ENCODE measurements at regions not wholly inside any gene's neighbourhood (a gene's known extent, or its start where the extent isn't known, plus 50 kb on each side); places are given as distances from the start of the nearest gene placed in this dataset.

DNA sequence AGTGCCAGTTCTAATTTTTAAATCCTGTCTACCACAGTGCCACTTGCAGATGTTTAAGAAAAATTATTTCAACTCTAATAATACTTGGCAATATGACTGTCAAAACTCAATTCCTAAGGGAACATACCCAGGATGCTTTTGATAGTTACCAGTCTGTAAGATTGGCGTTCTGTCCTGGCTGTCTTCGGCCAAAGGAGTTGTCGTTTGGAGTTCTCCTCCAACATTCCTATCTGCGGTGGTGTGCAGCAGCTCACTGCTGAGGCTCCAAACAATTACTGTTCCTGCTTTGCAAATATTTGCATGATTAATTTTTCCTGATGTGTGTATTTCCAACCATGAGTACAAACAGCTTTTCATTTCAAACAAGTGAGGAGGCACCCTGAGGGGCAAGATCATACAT, 330.8 kb upstream of the DPH6 start:
- ATAC-seq (no peak), DNase-seq (ENCODE audit: low spot score) (no peak)
- intact Hi-C loops (cut with DNase I), result no loop called here

DNA sequence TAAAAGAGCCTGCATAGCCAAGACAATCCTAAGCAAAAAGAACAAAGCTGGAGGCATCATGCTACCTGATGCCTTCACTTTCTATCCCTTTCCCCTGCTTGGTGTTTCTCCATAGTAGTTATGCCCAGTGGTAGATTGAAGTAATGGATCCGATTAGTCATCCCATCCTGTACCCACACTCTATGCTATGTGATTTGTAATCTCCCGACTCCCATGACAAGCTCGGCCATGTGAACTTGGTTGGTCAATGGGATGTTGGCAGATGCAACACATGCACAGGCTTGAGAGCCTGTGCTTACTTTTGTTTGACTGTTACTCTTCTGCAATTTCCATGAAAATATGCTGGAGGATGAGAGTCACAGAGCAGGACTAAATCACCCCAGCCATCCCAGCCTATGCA, 334.9 kb upstream of the DPH6 start:
- DNase-seq (ENCODE audit: low spot score), result no peak
- intact Hi-C loops (cut with DNase I), result no loop called here
- ATAC-seq, result no peak

DNA sequence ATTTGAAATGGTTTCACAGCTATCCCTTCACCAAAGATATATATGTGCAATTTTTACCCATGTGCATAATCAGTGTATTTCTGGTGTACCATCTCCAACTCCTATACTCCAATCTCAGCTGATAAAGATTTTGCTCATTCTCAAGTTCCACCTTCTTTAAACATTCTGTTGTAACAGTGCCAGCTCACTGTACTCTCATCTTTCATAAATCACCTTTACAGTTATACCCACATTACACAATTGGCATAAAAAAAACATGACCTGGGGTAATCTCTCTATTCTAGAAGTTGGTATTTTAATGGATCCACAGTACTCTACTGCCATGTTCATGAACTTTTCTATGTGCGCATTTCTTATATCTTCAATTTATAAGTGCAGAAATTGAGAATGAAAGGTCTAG, 339.9 kb upstream of the DPH6 start:
- ATAC-seq (no peak), DNase-seq (ENCODE audit: low spot score) (no peak)
- intact Hi-C loops (cut with DNase I), result no loop called here

DNA sequence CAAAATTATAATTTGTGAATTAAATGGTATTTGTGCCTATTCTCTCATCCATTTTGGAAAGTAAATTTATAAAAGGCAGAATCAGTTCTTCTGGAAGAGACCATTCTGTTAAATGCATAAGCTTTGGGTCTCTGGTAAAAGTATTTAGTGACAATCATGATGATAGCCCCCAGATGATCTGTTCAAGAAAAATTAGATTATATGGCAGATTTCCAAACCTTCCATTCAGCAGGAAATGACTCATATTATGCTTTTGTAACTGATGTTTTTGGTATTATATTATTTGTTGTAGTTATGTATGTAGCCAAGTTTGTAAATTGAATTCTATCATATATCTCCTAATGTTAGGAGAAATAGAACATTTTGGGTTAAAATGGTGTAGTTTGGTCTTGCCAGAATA, 340.8 kb upstream of the DPH6 start:
- no peak for DNase-seq (ENCODE audit: low spot score)
- ATAC-seq, result no peak
- intact Hi-C loops (cut with DNase I), result no loop called here

DNA sequence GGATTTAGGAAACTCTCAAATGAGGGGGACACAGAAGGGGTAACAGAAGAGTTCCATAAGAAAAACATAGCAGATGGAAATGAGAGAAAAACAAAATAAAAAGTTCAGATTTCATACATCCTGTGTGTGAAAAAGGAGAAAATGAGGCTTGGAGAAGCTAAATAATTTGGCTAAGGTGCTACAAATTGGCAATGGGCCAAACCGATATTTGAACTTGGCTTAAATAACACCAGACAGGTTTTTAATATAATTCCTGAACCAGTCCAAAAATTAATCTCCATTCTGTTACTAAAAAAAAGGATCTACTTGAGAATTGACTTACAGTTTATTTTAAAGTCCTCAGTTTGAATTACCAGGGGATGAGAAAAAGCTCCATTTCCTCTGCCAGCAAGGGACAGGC, 342.9 kb upstream of the DPH6 start:
- intact Hi-C loops (cut with DNase I), result no loop called here
- DNase-seq (ENCODE audit: low spot score) (no peak), ATAC-seq (no peak)

DNA sequence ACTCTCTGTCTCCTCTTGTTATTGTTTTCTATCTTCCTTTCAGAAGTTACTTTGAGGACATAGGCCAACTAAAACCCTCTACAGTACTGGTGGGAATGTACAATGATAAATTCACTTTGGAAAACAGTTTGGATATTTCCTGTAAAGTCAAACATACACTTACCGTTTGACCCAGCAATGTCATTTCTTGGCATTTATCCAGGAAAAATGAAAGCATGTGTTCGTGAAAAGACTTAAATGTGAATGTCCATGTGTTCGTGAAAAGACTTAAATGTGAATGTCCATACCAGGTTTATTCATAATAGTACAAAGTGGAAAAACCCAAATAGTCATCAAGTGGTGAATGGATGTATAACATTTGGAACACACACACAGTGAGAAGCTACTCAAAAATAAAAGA, 361.5 kb upstream of the DPH6 start:
- intact Hi-C loops (cut with DNase I), result no loop called here
- DNase-seq (ENCODE audit: low spot score), result no peak
- ATAC-seq, result no peak

DNA sequence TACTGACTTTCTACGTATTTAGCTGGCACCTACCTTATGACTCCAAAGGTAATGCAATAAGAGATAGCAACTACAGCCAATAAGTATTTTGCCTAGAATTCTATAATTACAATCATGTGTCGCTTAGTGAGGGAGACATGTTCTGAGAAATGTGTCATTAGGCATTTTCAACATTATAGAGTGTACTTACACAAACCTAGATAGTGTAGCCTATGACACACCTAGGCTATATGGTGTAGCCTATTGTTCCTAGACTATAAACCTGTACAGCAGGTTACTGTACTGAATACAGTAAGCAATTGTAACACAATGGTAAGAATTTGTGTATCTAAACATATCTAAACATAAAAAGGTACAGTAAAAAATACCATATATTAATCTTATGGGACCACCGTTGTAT, 363.4 kb upstream of the DPH6 start:
- DNase-seq (ENCODE audit: low spot score), result no peak
- intact Hi-C loops (cut with DNase I), result no loop called here
- ATAC-seq, result no peak

DNA sequence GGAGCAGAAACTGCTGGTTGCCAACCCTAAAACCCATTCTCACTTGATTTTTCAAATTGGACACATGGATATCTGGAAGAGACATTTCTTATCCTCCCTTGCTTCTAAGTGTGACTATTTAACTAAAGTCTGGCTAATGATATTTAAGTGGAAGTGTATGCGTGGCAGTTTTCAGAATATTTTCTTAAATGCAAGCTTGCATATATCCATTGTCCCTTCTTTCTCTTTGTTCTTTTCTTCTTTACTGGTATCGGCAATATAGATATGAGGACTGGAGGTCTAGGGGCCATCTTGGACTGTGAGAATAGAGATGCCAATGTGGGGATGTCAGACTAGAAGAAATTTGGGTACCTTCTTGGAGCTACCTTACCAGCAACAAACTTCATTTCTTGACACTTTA, 364.3 kb upstream of the DPH6 start:
- DNase-seq (ENCODE audit: low spot score) (no peak), ATAC-seq (no peak)
- intact Hi-C loops (cut with DNase I), result no loop called here

DNA sequence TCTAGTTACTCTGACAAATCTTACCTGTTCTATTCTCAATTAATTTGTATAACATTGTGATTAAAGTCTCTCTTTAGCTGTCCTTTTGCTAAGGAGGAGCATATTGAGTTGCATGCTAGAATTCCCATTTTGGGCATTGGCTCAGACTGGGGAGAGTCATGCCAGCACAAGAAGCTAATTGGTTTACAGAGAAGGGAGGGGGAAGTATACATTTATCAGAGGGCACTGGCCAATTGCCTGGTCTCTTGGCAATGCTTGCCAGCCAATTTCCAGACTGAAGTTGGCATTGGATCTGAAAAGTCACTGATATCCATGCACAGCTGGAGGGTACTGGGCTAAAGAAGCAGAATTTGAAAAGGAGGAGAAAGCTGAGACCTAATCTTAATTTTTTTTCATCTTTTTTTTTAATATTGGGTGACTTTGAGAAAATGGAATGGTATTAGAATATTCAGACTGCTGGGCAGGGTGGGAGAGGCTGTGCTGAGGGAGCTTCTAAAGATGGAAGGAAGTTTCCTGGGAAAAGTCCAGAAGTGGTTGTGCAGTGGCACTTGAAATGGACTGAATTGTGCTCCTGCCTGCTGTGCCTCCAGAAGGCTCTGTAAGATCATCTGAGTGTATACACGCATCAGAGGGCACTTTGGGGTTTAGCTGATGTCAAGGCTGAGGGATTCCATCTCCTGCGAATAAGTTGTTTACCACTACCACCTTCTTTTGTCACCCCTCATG, 365.2 kb upstream of the DPH6 start:
- ATAC-seq (no peak), DNase-seq (ENCODE audit: low spot score) (no peak)
- intact Hi-C loops (cut with DNase I), result no loop called here

DNA sequence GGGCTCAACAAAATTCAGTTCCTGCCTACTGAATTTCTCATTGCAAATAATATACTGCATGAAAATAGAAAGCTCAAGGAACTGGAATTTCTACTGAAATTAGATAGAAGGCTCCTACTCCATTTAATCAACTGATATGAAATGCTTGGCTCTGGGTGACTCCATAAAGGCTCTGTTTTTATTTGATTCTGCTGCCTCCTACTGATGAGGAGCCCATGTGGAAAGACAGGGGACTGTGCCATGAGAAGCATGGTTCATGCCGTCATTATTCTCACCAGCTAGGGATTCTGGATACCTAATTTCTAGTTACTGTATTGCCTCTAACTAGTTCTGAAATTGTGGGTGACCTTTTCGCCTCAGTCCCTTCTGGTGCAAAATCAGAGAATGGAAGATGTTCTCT, 366.2 kb upstream of the DPH6 start:
- ATAC-seq, result peak; percentile 63
- intact Hi-C loops (cut with DNase I), result no loop called here

DNA sequence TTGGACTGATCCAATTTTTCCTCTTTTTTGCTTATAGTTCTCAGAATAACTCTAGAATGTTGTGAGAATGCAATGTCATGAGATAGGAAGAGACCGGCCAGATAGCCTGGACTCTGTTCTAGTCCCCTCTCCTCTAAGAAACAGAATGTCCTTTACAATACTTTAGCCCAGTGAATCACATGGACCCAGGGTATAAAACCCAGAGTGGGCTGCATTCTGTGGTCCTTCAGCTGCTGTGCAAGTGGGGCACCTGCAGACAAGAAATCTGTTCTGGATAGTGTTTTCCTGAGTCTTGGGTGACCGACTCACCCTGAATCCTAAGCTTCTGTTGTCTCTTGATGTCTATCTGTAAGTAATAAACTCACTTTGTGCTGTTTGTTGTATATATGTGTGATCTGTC, 368.6 kb upstream of the DPH6 start:
- no peak for ATAC-seq

More for the DNA sequence above, 366.2 kb upstream of the DPH6 start:
- no peak for DNase-seq (ENCODE audit: low spot score)

DNA sequence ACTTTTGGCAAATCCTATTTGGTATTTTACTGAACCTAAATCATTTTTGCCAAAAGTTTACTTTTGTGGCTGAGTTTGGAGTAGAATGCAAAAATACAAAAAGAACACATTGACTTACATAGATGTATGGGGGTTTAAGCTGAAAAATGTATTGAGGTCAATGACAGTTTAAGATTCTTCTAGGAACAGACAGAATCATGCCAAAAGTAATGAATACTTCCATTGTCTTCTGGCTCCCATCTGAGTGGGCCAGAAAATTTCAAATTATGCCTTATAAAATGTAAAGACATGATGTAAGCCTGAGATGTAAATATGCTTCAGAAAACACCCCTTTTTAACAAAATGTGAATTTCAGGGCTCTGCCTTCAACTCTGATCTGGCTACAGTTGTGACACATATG, 375.1 kb upstream of the DPH6 start:
- ATAC-seq, result no peak
- no peak for DNase-seq (ENCODE audit: low spot score)
- intact Hi-C loops (cut with DNase I), result no loop called here

More for the DNA sequence above, 368.6 kb upstream of the DPH6 start:
- DNase-seq (ENCODE audit: low spot score), result no peak
- intact Hi-C loops (cut with DNase I), result no loop called here

DNA sequence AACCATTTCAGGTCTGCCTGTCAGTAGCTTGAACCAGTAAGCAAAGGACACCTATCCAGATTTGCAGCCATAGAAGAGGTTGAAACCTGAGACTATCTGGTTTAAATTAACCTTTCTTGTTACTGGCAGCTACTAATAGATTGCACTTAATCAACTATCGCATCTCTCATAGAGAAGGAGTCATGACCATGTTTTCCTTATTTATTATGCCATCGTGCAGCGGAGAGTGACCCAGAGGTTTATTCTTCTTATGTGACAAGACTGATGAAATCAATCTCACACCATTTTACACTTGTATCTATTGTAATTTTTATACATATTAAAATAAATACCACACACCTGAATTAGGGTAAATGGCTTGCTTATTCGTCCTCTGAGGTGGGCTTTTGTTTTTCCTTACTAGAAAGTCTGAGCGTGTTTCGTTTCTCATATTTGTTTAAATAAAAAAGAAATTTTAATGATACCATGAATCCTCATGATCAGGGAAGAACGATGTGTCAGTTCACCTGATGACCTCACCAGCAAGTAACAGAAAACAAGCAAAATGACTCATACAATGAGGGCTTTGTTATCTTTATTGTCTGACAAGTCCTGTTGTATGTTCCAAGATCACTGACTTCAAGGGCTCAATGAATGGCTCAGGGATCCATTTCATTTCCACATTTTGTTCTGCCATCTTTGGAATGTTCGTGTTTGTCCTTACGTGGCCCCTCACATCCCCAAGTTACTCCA, 379.5 kb upstream of the DPH6 start:
- DNase-seq (ENCODE audit: low spot score) (no peak), ATAC-seq (no peak)
- intact Hi-C loops (cut with DNase I), result no loop called here

DNA sequence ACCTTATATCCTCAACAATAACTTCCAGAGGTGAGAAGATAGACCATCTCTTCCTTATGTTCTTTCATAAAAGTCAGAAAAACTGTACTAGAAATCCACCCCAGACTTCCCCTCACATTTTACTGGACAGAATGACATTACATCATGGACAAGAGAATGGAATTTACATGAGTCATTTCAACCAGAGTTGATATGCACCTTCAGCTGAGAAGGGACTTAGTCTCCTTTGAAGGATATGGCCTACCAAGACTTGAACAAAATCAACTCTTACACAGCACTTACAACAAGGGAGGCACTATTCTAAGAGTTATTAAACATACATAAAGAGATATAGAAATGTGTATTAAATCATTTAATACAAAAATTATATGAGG, 380.0 kb upstream of the DPH6 start:
- intact Hi-C loops (cut with DNase I), result no loop called here
- ATAC-seq, result no peak
- no peak for DNase-seq (ENCODE audit: low spot score)

DNA sequence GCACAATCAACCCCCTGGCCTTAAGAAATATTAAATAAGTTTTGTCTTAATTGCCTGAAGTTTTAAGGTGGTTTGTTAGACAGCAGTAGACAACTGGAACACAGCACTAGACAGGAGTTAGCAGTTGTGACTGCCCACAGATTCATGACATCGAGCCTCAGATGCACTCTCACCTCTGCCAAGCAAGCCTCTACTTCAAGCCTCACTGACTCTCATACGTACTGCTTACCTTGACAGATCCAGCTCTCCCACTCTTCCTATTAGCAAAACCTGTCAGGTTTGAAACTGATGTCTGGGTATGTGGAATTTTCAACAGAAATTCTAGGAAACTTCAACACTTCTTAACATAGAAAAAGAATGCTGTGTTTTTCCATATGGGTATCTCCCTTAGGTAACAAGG, 382.9 kb upstream of the DPH6 start:
- no peak for ATAC-seq
- intact Hi-C loops (cut with DNase I), result no loop called here

DNA sequence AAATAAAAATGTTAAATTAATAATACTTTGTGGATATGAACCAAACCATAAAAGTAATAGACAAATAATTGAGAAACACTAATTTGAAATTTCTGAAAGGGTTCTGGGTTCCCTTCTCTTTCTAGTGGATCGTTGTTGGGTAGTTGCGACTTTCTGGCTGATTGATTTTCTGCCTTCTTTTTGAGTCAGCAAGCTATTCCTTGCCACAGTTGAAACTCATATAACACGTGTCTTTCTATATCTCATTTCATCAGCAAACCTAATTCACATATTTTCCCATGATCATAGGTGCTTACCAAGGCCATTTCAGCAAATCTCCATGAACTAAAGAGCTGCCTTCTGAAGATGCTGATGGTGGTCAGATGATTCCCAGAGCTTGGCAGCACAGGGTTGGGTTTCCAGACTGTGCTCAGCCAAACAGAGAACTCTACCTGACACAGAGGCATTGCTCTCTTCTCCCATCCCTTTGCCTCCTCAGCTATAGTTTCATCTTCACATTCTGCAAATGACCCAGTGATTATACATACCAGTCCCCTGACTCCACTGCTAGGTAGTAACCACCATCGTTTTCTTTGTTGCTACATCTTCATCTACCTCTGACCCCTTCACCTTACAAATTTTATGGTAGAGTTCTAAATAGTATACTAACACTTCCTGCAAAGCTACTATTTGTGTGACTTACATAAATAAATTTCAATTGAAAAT, 383.9 kb upstream of the DPH6 start:
- DNase-seq (ENCODE audit: low spot score), result no peak
- no peak for ATAC-seq
- intact Hi-C loops (cut with DNase I), result no loop called here

More for the DNA sequence above, 382.9 kb upstream of the DPH6 start:
- no peak for DNase-seq (ENCODE audit: low spot score)

DNA sequence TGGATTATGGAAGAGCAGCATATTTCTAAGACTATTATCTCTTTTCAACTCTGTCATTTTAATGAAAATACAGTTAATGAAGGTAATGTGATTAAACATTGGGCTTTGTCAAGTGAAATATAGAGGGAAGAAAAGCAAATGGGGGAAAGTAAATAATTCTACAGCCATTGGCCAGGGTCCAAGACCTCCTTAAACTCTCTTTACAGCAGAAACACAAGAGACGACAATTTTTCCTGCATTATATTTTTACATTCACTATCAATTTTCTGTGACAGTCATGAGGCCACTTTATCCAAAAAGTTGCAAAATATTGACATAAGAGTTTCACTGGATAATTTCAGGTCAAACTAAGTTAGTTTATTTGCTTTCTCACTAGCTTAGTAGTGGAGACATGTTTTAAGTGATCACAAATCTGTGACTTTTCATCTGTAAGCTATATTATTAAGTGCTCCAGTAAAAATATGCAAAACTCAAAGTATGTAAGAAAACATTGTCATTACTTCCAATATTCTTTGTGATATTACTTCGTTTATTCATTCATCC, 385.9 kb upstream of the DPH6 start:
- DNase-seq (ENCODE audit: low spot score) (no peak), ATAC-seq (no peak)
- intact Hi-C loops (cut with DNase I), result no loop called here

DNA sequence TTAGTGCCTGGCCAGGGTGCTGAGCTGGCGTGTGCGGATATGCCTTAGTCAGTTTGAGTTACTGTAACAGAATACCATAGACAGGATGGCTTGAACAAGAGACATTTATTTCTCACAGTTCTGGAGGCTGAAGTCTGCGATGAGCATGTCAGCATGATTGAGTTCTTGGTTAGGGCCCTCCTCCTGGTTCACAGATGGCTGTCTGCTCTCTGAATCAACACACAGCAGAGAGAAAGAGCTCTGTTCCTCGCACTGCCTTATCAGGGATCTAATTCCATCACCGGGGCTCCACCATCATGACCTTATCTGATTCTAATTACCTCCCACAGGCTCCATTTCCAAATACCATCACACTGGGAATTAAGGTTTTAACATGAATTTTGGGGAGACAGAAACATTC, 386.6 kb upstream of the DPH6 start:
- DNase-seq (ENCODE audit: low spot score), result no peak
- ATAC-seq, result no peak
- intact Hi-C loops (cut with DNase I), result no loop called here

DNA sequence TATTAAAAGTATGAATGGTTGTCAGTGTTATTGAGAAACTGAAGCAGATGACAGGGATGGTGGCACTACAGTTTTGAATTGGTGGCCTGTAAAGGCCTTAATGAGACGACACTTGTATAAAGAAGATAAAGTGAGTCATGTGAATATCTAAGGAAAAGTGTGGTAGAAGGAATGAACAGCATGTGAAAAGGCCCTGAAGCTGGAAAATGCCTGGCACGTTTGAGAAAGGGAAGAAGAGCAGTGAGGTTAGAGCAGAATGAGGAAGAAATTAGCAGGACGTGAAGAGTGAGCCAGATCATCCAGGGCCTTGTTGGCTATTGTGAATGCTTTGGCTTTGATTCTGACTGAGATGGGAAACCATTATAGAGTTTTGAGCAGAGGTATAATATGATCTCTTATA, 387.6 kb upstream of the DPH6 start:
- no peak for ATAC-seq
- intact Hi-C loops (cut with DNase I), result no loop called here
- no peak for DNase-seq (ENCODE audit: low spot score)

DNA sequence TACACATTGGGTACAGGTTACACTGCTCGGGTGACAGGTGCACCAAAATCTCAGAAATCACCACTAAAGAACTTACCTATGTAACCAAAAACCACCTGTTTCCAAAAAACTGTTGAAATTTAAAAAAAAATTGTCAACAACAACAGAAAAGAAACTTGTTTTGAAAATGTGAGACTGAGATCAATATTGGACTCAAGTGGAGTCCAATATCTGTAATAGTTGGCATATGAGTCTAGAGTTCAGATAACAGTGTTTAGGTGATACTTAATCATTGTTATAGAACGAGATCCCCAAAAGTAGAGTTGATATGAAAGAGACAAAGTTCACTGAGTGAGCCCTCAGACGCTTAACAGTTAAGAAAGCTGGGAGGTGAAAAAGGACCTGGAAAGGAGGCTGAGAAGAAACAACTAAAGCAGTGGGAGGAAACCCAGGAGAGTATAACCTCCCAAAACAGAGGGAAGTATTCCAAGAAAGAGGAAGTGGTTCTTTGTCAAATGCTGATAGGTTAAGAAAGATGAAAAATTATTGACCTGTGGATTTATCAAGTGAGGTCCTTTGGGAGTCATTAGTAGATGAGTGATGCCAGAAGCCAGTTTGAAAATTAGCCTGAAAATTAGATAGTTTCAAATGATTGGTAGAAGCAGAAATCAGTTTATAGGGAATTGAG, 388.6 kb upstream of the DPH6 start:
- no peak for ATAC-seq
- DNase-seq (ENCODE audit: low spot score), result no peak
- intact Hi-C loops (cut with DNase I), result no loop called here
